ENCODE measurements at regions not wholly inside any gene's neighbourhood (a gene's known extent, or its start where the extent isn't known, plus 50 kb on each side); places are given as distances from the start of the nearest gene placed in this dataset.

DNA sequence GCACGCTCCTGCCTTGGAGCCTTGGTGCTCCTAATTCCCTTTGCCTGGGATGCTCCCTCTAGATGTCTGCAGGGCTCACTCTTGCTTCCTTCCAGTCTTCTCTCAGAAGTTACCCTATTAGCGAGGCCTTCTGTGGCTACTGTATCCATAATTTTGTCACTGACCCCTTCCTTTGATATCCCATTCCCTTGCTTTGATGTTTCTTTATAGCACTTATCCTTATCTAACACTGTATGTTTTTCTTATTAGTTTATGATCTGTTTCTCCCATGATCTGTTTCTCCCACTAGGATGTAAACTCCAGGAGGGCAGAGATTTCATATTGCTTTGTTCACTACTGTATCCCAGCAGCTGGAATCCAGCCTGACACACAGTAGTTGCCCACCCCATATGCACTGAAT, 263.4 kb downstream of the FOXD2 start:
- Histone ChIP-seq H3K27me3 (no peaks in the 10 kb centered on the region), H3K9me3 (replicated peaks in 1 of 3) (no peaks in the 10 kb centered on the region), H3K4me1 (replicated peaks in 1 of 2) (no peaks in the 10 kb centered on the region), H3K4me3 (no peak overlapping the region), H3K27ac (no peak overlapping the region), H3K36me3 (replicated peaks in 1 of 2) (no peaks in the 10 kb centered on the region)
- no peak for TF ChIP-seq POLR2A (IDR thresholded peaks at IDR 0.05)
- TF ChIP-seq, protein P1, sequence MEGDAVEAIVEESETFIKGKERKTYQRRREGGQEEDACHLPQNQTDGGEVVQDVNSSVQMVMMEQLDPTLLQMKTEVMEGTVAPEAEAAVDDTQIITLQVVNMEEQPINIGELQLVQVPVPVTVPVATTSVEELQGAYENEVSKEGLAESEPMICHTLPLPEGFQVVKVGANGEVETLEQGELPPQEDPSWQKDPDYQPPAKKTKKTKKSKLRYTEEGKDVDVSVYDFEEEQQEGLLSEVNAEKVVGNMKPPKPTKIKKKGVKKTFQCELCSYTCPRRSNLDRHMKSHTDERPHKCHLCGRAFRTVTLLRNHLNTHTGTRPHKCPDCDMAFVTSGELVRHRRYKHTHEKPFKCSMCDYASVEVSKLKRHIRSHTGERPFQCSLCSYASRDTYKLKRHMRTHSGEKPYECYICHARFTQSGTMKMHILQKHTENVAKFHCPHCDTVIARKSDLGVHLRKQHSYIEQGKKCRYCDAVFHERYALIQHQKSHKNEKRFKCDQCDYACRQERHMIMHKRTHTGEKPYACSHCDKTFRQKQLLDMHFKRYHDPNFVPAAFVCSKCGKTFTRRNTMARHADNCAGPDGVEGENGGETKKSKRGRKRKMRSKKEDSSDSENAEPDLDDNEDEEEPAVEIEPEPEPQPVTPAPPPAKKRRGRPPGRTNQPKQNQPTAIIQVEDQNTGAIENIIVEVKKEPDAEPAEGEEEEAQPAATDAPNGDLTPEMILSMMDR (IDR thresholded peaks at IDR 0.05): no peak
- no peak for DNase-seq
- 82 to 100% (median 94%) methylated on average over 2 of the region's 2 CpGs for WGBS, 4 donors
- intact Hi-C loops (cut with DNase I): no loop called here

DNA sequence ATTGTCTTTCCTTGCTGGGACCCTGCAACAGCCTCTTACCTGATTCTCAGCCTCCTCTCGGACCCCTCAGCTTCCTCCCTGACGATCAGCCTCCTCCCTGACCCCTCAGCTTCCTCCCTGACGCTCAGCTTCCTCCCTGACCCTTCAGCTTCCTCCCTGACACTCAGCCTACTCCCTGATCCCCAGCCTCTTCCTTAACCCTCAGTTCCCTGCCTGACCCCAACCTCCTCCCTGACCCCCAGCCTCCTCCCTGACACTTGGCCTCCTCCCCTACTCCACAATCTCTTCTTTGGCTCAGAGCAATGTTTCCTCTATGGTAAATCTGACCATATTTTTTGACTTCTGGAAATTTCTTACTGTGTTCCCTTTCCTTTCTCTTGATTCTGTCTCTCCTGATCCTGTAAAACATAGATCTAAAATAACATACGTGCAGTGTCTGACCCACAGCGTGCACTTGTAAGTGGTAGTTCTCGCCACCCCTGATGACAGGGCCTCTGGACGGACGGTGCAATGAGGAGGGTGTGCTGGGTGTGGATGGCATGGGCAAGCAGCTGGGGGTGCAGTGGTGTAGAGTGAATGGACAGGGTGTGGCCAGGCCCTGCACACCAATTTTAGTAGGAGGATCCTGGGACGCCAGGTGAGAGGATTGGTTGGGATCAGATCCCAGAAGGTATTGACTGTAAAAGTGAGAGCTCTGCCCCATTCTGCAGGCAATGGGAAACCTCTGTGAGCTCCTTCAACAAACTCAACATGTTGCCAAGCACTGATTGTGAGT, 264.1 kb downstream of the FOXD2 start:
- Histone ChIP-seq H3K27me3 (no peaks in the 10 kb centered on the region), H3K36me3 (replicated peaks in 1 of 2) (no peaks in the 10 kb centered on the region), H3K4me1 (replicated peaks in 1 of 2) (no peaks in the 10 kb centered on the region), H3K4me3 (no peak overlapping the region), H3K27ac (no peak overlapping the region), H3K9me3 (replicated peaks in 1 of 3) (no peaks in the 10 kb centered on the region)
- DNase-seq: no peak
- 72 to 82% (median 76%) methylated on average over 9 of the region's 9 CpGs for WGBS, 4 donors
- intact Hi-C loops (cut with DNase I): no loop called here
- TF ChIP-seq, protein P1 (IDR thresholded peaks at IDR 0.05): no peak
- no peak for TF ChIP-seq POLR2A (IDR thresholded peaks at IDR 0.05)

DNA sequence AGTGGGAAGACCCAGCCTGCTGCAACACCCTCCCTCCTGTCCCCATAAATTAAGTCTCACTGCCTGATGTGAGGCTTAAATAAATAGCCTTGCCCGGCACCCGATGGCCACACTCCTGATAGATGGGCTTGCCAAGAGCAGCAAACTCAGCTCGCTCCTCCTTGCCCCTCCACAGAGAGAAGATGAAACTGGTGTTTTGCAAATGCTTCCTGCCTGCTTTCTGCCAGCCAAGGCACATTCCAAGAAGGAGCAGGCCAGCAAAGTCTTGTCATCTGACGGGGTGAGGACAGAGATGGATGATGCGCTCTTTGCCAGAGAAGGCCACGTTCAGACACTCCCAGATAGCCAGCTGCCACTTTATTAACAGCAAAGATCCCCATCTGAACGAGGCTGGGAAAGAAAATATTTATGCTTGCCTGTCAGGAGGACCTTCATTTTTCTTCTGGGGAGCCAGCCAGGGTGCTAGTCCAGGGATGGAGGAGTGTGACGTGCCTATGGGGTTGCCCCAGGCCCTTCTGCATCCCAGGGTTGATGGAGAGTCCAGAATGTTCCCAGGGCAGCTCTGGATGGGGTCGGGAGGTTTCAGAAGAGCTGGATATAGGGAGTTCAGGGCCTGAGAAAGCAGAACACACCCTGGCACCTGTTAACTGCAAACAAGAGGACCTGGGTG, 265.4 kb downstream of the FOXD2 start:
- TF ChIP-seq, protein P1 (IDR thresholded peaks at IDR 0.05): no peak
- TF ChIP-seq POLR2A (IDR thresholded peaks at IDR 0.05): no peak
- Histone ChIP-seq H3K4me3 (no peak overlapping the region), H3K27ac (peak overlapping the region in 1 of 5 donors; percentile 2), H3K27me3 (no peaks in the 10 kb centered on the region), H3K9me3 (replicated peaks in 1 of 3) (no peaks in the 10 kb centered on the region), H3K4me1 (replicated peaks in 1 of 2) (no peaks in the 10 kb centered on the region), H3K36me3 (replicated peaks in 1 of 2) (no peaks in the 10 kb centered on the region)
- intact Hi-C loops (cut with DNase I): no loop called here
- 49 to 71% (median 66%) methylated on average over 8 to 9 of the region's 9 CpGs for whole genome bisulfite sequencing, 4 donors
- DNase-seq: no peak

DNA sequence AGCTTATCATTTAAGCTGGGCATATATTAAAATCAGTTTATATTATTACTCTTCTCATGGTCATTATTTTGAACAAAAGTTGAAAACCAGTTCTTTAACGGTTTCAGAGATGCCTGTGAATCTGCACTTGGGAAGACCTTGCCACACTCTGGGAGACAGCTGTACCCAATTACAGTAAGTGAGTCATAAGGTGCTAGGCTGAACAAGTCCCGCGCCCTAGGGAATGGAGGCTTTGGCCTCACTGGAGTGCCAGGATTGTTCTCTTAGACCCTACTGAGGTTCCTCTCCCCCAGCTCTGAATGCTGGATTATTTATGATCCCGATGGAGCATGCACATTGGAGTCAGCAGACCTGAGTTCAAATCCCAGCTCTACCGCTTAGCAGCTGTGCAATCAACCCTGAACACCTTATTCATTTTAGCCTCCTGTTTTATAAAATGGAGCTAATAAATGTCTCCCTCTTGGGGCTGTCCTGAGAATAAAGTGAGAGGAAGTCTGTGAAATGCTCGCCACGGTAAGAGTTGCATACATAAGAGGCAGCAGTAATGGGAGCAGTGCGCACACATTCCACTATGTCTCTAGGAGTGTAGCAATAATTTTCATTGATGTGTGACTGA, 266.2 kb downstream of the FOXD2 start:
- TF ChIP-seq, protein P1 (IDR thresholded peaks at IDR 0.05): no peak
- no peaks in the 10 kb centered on the region for H3K9me3 ChIP-seq (replicated peaks in 1 of 3)
- no peak for DNase-seq
- H3K4me3 ChIP-seq: no peak overlapping the region
- no peaks in the 10 kb centered on the region for H3K36me3 ChIP-seq (replicated peaks in 1 of 2)
- peaks cover 0 to 3% of the 10 kb centered on the region in 2 donors for H3K4me1 ChIP-seq (replicated peaks in 1 of 2)
- intact Hi-C loops (cut with DNase I): no loop called here
- 66 to 79% (median 73%) methylated on average over 8 of the region's 8 CpGs for WGBS, 4 donors
- peaks cover 7% of the 10 kb centered on the region for H3K27me3 ChIP-seq
- H3K27ac ChIP-seq: peak overlapping the region in 1 of 5 donors; percentile 2
